Liver (tissue), 8 donors: ENCODE measurements at regions not wholly inside any gene's neighbourhood (a gene's known extent, or its start where the extent isn't known, plus 50 kb on each side); places are given as distances from the start of the nearest gene placed in this dataset.
A peak's percentile ranks its signal among the peaks of the same experiment; 100 is the strongest.
"Not testable (repeated sequence)": the region's sequence is repeated elsewhere in the genome, so short reads cannot be mapped to it uniquely, and the experiment has no call there.

Experiments used
- DNase-seq: peaks from one replicate; pipeline ENCODE4 v3.0.0-alpha.2; 2017; ENCODE audit warnings: low spot score
- H3K27ac ChIP-seq, 2 donors: one replicate each; pipeline ENCODE4 v1.7.0; 2013; ENCODE audit warnings: inconsistent platforms in 2 of 2, low read length in 2 of 2, control low read depth in 1 of 2, low read depth in 1 of 2, mild to moderate bottlenecking in 1 of 2
- H3K27me3 ChIP-seq, 4 donors: one replicate each; pipeline versions ENCODE4 v1.6.1 to v1.7.0; 2013; ENCODE audit warnings: low read length in 3 of 4, inconsistent platforms in 1 of 4, mild to moderate bottlenecking in 1 of 4, moderate library complexity in 1 of 4; ENCODE audit not compliant: control insufficient read depth in 4 of 4, insufficient read depth in 4 of 4
- H3K36me3 ChIP-seq, 4 donors: one replicate each; pipeline versions ENCODE4 v1.6.1 to v1.7.0; 2013; ENCODE audit warnings: low read length in 3 of 4, mild to moderate bottlenecking in 3 of 4, low read depth in 1 of 4, moderate library complexity in 1 of 4; ENCODE audit not compliant: control insufficient read depth in 4 of 4, insufficient read depth in 3 of 4
- H3K4me1 ChIP-seq, 4 donors: one replicate each; pipeline versions ENCODE4 v1.6.1 to v1.7.0; 2013; ENCODE audit warnings: low read length in 3 of 4, mild to moderate bottlenecking in 3 of 4, moderate library complexity in 1 of 4; ENCODE audit not compliant: control insufficient read depth in 4 of 4, insufficient read depth in 4 of 4
- H3K4me3 ChIP-seq, 3 donors: one replicate each; pipeline versions ENCODE4 v1.6.1 to v1.7.0; 2013; ENCODE audit warnings: low read length in 3 of 3, control low read depth in 1 of 3, low read depth in 1 of 3, mild to moderate bottlenecking in 1 of 3
- H3K9ac ChIP-seq, 2 donors: one replicate each; pipeline ENCODE4 v1.7.0; 2013; ENCODE audit warnings: low read length in 2 of 2, mild to moderate bottlenecking in 2 of 2, moderate library complexity in 2 of 2, control low read depth in 1 of 2, low read depth in 1 of 2
- H3K9me3 ChIP-seq, 4 donors: one replicate each; pipeline versions ENCODE4 v1.6.1 to v1.7.0; 2013; ENCODE audit warnings: low read length in 3 of 4; ENCODE audit not compliant: control insufficient read depth in 4 of 4
- CTCF ChIP-seq: fragments of 150-350 bp; IDR thresholded peaks from 2 replicates; pipeline ENCODE4 v1.5.1; 2017; ENCODE audit warnings: improper control_type of control experiment, low read depth, low read length; ENCODE audit not compliant: missing input control
- EGR1 ChIP-seq, 2 donors: IDR thresholded peaks; 2 replicates each; pipeline ENCODE4 v1.6.1; 2016 to 2018; ENCODE audit warnings: antibody characterized with exemption in 2 of 2, low read depth in 2 of 2
- FOXA1 ChIP-seq: IDR thresholded peaks from 2 replicates; pipeline ENCODE4 v1.6.1; 2016; ENCODE audit warnings: antibody characterized with exemption
- FOXA2 ChIP-seq: IDR thresholded peaks from 2 replicates; pipeline ENCODE4 v1.6.1; 2016; ENCODE audit warnings: antibody characterized with exemption
- HNF4A ChIP-seq, 2 donors: conservative IDR thresholded peaks; 2 replicates each; pipeline ENCODE4 v1.6.1; 2016; ENCODE audit warnings: antibody characterized with exemption in 2 of 2, mild to moderate bottlenecking in 2 of 2
- HNF4G ChIP-seq: IDR thresholded peaks from 2 replicates; pipeline ENCODE4 v1.6.1; 2016; ENCODE audit warnings: antibody characterized with exemption
- JUND ChIP-seq, 2 donors: IDR thresholded peaks; 2 replicates each; pipeline ENCODE4 v1.6.1; 2016; ENCODE audit warnings: antibody characterized with exemption in 2 of 2
- NR2F2 ChIP-seq: IDR thresholded peaks from 2 replicates; pipeline ENCODE4 v1.6.1; 2016; ENCODE audit warnings: antibody characterized with exemption
- RAD21 ChIP-seq, 2 donors: IDR thresholded peaks; 2 replicates each; pipeline ENCODE4 v1.6.1; 2016; ENCODE audit warnings: antibody characterized with exemption in 2 of 2, mild to moderate bottlenecking in 2 of 2
- RXRA ChIP-seq, 2 donors: IDR thresholded peaks; 2 replicates each; pipeline ENCODE4 v1.6.1; 2017 to 2018; ENCODE audit warnings: antibody characterized with exemption in 2 of 2, mild to moderate bottlenecking in 1 of 2
- SP1 ChIP-seq: IDR thresholded peaks from 2 replicates; pipeline ENCODE4 v1.6.1; 2018; ENCODE audit warnings: antibody characterized with exemption, mild to moderate bottlenecking
- TAF1 ChIP-seq: conservative IDR thresholded peaks from 2 replicates; pipeline ENCODE4 v1.6.1; 2016; ENCODE audit warnings: antibody characterized with exemption, mild to moderate bottlenecking
- YY1 ChIP-seq: IDR thresholded peaks from 2 replicates; pipeline ENCODE4 v1.6.1; 2016; ENCODE audit warnings: antibody characterized with exemption, mild to moderate bottlenecking
- ZBTB33 ChIP-seq: IDR thresholded peaks from 2 replicates; pipeline ENCODE4 v1.6.1; 2016; ENCODE audit warnings: antibody characterized with exemption
- WGBS: extraction: QIAGEN DNeasy Blood & Tissue Kit; methylation state at CpG from one replicate; pipeline ENCODE4 v1.1.7; 2013; 5-methylcytosine and 5-hydroxymethylcytosine counted together
- donor health status: healthy.
- donor health status: healthy.
- donor health status: healthy.
- donor health status: healthy.
- donor health status: healthy.

GRCh38 chr6:115870464-115870863 is 190.2 kb downstream of the FRK start:
- Histone ChIP-seq H3K4me3 (no peak overlapping the region), H3K27me3 (no peaks in the 10 kb centered on the region), H3K36me3 (no peaks in the 10 kb centered on the region), H3K4me1 (peaks cover 0 to 6% (median under 1%) of the 10 kb centered on the region in 4 donors), H3K9me3 (no peaks in the 10 kb centered on the region), H3K9ac (no peak overlapping the region), H3K27ac (no peak overlapping the region)
- 25% methylated on average over 4 of the region's 4 CpGs for WGBS
- TF ChIP-seq HNF4A (conservative IDR thresholded peaks at IDR 0.05) (peak; percentile 50 to 51), FOXA1 (no peak), FOXA2 (no peak), YY1 (peak; percentile 66), RXRA (IDR thresholded peaks at IDR 0.05) (peak; percentile 76 to 80), SP1 (peak; percentile 73), ZBTB33 (peak; percentile 27)
- no peak for DNase-seq

- no peak for DNase-seq
- WGBS = 83% methylated on average over 2 of the region's 2 CpGs
- H3K9me3 ChIP-seq = no peaks in the 10 kb centered on the region
- H3K27me3 ChIP-seq = no peaks in the 10 kb centered on the region
- H3K4me3 ChIP-seq = no peak overlapping the region
- H3K27ac ChIP-seq = no peak overlapping the region
- H3K9ac ChIP-seq = no peak overlapping the region
- H3K36me3 ChIP-seq = no peaks in the 10 kb centered on the region
- H3K4me1 ChIP-seq = peaks cover 0 to 6% (median 0%) of the 10 kb centered on the region in 4 donors
- TF ChIP-seq NR2F2 = no peak
- TF ChIP-seq HNF4G = no peak
- no peak for TF ChIP-seq JUND (IDR thresholded peaks at IDR 0.05)
- no peak for TF ChIP-seq TAF1
- TF ChIP-seq EGR1 (IDR thresholded peaks at IDR 0.05; ENCODE audit: low read depth in 2 of 2) = no peak
- no peak for TF ChIP-seq RXRA (IDR thresholded peaks at IDR 0.05)
- no peak for TF ChIP-seq FOXA2
These were observed 194.8 kb downstream of the FRK start for GRCh38 chr6:115865914-115866313.

- H3K27ac ChIP-seq = no peak overlapping the region
- no peaks in the 10 kb centered on the region for H3K36me3 ChIP-seq
- DNase-seq = no peak
- H3K4me1 ChIP-seq = peaks cover 0 to 4% (median 0%) of the 10 kb centered on the region in 4 donors
- no peak overlapping the region for H3K9ac ChIP-seq
- no peak for TF ChIP-seq RAD21 (IDR thresholded peaks at IDR 0.05)
- TF ChIP-seq CTCF = no peak
- TF ChIP-seq TAF1 = no peak
- TF ChIP-seq NR2F2 = no peak
- no peak for TF ChIP-seq HNF4A (conservative IDR thresholded peaks at IDR 0.05)
- TF ChIP-seq ZBTB33 = no peak
- no peaks in the 10 kb centered on the region for H3K9me3 ChIP-seq
- H3K4me3 ChIP-seq = no peak overlapping the region
- no peaks in the 10 kb centered on the region for H3K27me3 ChIP-seq
These were observed 197.5 kb downstream of the FRK start for GRCh38 chr6:115863211-115863610.

GRCh38 chr6:115861658-115862057 is 199.0 kb downstream of the FRK start:
- not testable (repeated sequence) for H3K9me3 ChIP-seq, H3K9ac ChIP-seq, H3K4me1 ChIP-seq, DNase-seq, H3K4me3 ChIP-seq, H3K27ac ChIP-seq, H3K27me3 ChIP-seq, H3K36me3 ChIP-seq
- WGBS = 73% methylated on average over 2 of the region's 2 CpGs

- H3K9me3 ChIP-seq, H3K4me3 ChIP-seq, H3K36me3 ChIP-seq, H3K4me1 ChIP-seq, H3K27ac ChIP-seq, DNase-seq, H3K9ac ChIP-seq, H3K27me3 ChIP-seq: not testable (repeated sequence)
- 97% methylated on average over 2 of the region's 2 CpGs for WGBS
These were observed 201.1 kb downstream of the FRK start for GRCh38 chr6:115859577-115859976.
